ENCODE measurements at regions not wholly inside any gene's neighbourhood (a gene's known extent, or its start where the extent isn't known, plus 50 kb on each side); places are given as distances from the start of the nearest gene placed in this dataset.

DNA sequence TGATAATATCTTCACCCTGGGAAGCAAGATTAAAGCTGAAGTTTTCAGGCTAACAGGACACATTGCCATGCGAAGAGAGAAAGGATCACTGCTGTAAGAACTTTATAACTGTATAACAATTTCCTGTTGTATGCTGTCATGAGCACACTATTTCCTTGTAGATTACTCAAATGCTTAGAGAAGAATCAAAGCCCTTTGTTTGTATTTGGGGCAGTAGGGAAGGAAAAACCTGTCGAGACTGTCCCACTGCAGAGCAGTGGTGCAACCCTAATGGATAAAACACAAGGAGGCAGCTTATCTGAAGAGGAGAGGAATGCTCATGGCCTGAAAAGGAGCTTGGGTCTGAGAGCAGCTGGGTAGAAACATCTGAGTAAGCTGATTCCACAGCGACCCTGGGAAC is 327.7 kb upstream of the NPSR1 start:
- H3K56ac ChIP-seq (replicated peaks; ENCODE audit: insufficient read length, low read depth, low read length), result no peak overlapping the region
- H4K91ac ChIP-seq (replicated peaks; ENCODE audit: insufficient read length, low read length), result no peak overlapping the region
- H3K27me3 ChIP-seq (replicated peaks in 1 of 4; ENCODE audit: control insufficient read depth in 3 of 4, extremely low read depth in 1 of 4, insufficient read depth in 3 of 4, low read length in 3 of 4), result no peaks in the 10 kb centered on the region
- no peaks in the 10 kb centered on the region for H3K23me2 ChIP-seq (ENCODE audit: low read depth, low read length)
- H3K36me3 ChIP-seq (ENCODE audit: control insufficient read depth in 2 of 4, insufficient read depth in 4 of 4, low read length in 3 of 4), result no peaks in the 10 kb centered on the region
- no peaks in the 10 kb centered on the region for H4K20me1 ChIP-seq (replicated peaks in 1 of 2; ENCODE audit: control insufficient read depth in 1 of 2, insufficient read depth in 2 of 2, low read length in 2 of 2)
- no peak overlapping the region for H2AK5ac ChIP-seq (ENCODE audit: low read depth, low read length)
- H2BK12ac ChIP-seq (ENCODE audit: low read depth, low read length), result no peak overlapping the region
- DNase-seq (ENCODE audit: low read depth in 1 of 2, low spot score in 2 of 2), result no peak
- peaks cover 0 to 3% (median 0%) of the 10 kb centered on the region in 4 experiments; a peak in 2 of 7 replicates for H3K4me1 ChIP-seq (replicated peaks in 1 of 4; ENCODE audit: control insufficient read depth in 3 of 4, insufficient read depth in 4 of 4, low read length in 3 of 4)
- H2BK20ac ChIP-seq (ENCODE audit: low read length), result no peak overlapping the region
- H4K5ac ChIP-seq (ENCODE audit: insufficient read length, low read depth, low read length), result no peak overlapping the region
- H3K79me2 ChIP-seq (ENCODE audit: control insufficient read depth in 1 of 2, insufficient read depth in 2 of 2, low read length in 2 of 2), result no peaks in the 10 kb centered on the region
- no peak overlapping the region for H3K4me2 ChIP-seq (ENCODE audit: insufficient read depth in 1 of 2, low read depth in 2 of 2, low read length in 2 of 2)
- 85% methylated on average over 3 of the region's 3 CpGs; no CpG with 5 or more reads in 1 of the 2 experiments for WGBS, 2 experiments (ENCODE audit: extremely low coverage in 1 of 2, insufficient coverage in 1 of 2, insufficient read length in 1 of 2, insufficient replicate concordance in 2 of 2, low coverage in 1 of 2, low lambda C conversion rate in 2 of 2, missing lambda C conversion rate in 1 of 2)
- FAIRE-seq, result no peak
- H3K23ac ChIP-seq (ENCODE audit: insufficient read length), result no peak overlapping the region
- H3K4me3 ChIP-seq (ENCODE audit: extremely low read depth in 1 of 4, insufficient read depth in 2 of 4, low read depth in 3 of 4, low read length in 4 of 4), result no peak overlapping the region
- H4K8ac ChIP-seq (ENCODE audit: extremely low read depth, insufficient read depth, low read length), result no peak overlapping the region
- ChIA-PET CTCF (ENCODE audit: partially characterized antibody) (interaction anchor here (1.1 to 1.7 kb wide), 2 partner anchors 9 to 266 kb away, joined by 3 to 5 read pairs; no protein-coding TSS in a partner anchor), POLR2A (ENCODE audit: partially characterized antibody) (no interaction called here)
- H3K9ac ChIP-seq (replicated peaks in 1 of 4; ENCODE audit: extremely low read depth in 1 of 4, low read depth in 3 of 4, low read length in 3 of 4), result no peak overlapping the region
- H2BK15ac ChIP-seq (ENCODE audit: low read length), result no peak overlapping the region
- H3K27ac ChIP-seq (ENCODE audit: low read depth, low read length), result no peak overlapping the region
- H2BK5ac ChIP-seq (ENCODE audit: low read depth, low read length), result no peak overlapping the region
- H3K14ac ChIP-seq (ENCODE audit: insufficient read length), result no peak overlapping the region
- H3K79me1 ChIP-seq (ENCODE audit: low read depth, low read length), result no peaks in the 10 kb centered on the region
- no peak overlapping the region for H3K18ac ChIP-seq (ENCODE audit: extremely low read depth, low read length)
- H3K9me3 ChIP-seq (ENCODE audit: insufficient read depth in 2 of 2, low read depth in 1 of 2, low read length in 1 of 2), result no peaks in the 10 kb centered on the region
- H3K4ac ChIP-seq (replicated peaks; ENCODE audit: insufficient read length, low read depth, low read length), result no peak overlapping the region
- no peak overlapping the region for H2AFZ ChIP-seq (ENCODE audit: low read length)
- no peak overlapping the region for H2BK120ac ChIP-seq (replicated peaks; ENCODE audit: low read depth, low read length)
- TF ChIP-seq ASH2L (IDR thresholded peaks at IDR 0.05; ENCODE audit: low read length) (no peak), EZH2 (IDR thresholded peaks at IDR 0.05; ENCODE audit: low read depth, low read length, severe bottlenecking) (no peak)

Data from H1 (cell line).